Endothelial cell of umbilical vein (primary cell): ENCODE measurements at regions not wholly inside any gene's neighbourhood (a gene's known extent, or its start where the extent isn't known, plus 50 kb on each side); places are given as distances from the start of the nearest gene placed in this dataset.
"Not testable (repeated sequence)": the region's sequence is repeated elsewhere in the genome, so short reads cannot be mapped to it uniquely, and the experiment has no call there.

ENCODE experiments used
- BruUV-seq: library from RNA; stranded (reverse); fragments of 400-500 nt; replicated peaks from 2 replicates; lab custom pipeline; 2021; lab: Mats Ljungman, UMichigan
- CTCF ChIA-PET: fragments of 300-600, 350-600 bp; sonication (Branson Sonifier 250); formaldehyde crosslinking; loops from one replicate; lab custom pipeline; 2021; ENCODE audit warnings: antibody characterized with exemption, inconsistent platforms; lab: Charles Lee
- POLR2A ChIA-PET: fragments of 300-600, 350-600 bp; sonication (Branson Sonifier 250); formaldehyde crosslinking; loops from one replicate; lab custom pipeline; 2021; ENCODE audit warnings: antibody characterized with exemption, inconsistent platforms; lab: Charles Lee
- DNase-seq: peaks from one replicate; pipeline ENCODE4 v3.0.0-alpha.2; 2011; ENCODE audit warnings: low read depth, low spot score
- FAIRE-seq: peaks from 2 replicates; lab custom pipeline; 2011; peaks lifted over from hg19 to GRCh38; lab: Jason Lieb, UNC
- H2AFZ ChIP-seq: 2 replicates; pipeline ENCODE4 v1.6.0; 2012; ENCODE audit warnings: low read depth, low read length, control low read depth, inconsistent platforms
- H3K27ac ChIP-seq: 2 replicates; pipeline ENCODE4 v1.5.1; 2011; ENCODE audit warnings: low read depth, mild to moderate bottlenecking, control low read depth, low read length, moderate library complexity; ENCODE audit not compliant: insufficient read depth
- H3K27me3 ChIP-seq, 2 experiments: 2 replicates each; pipeline versions ENCODE4 v1.6.0 to v1.6.1; 2011; ENCODE audit warnings: low read length in 2 of 2, mixed read lengths in 1 of 2; ENCODE audit not compliant: control insufficient read depth in 2 of 2, insufficient read depth in 2 of 2
- H3K36me3 ChIP-seq, 2 experiments: 2 replicates in 1 of 2; 3 replicates in 1 of 2; pipeline ENCODE4 v1.5.1; 2011; ENCODE audit warnings: low read length in 2 of 2, mild to moderate bottlenecking in 1 of 2, moderate library complexity in 1 of 2; ENCODE audit not compliant: control insufficient read depth in 2 of 2, insufficient read depth in 2 of 2; ENCODE audit errors: extremely low read depth in 1 of 2
- H3K4me1 ChIP-seq: 3 replicates; pipeline ENCODE4 v1.5.1; 2011; ENCODE audit warnings: mild to moderate bottlenecking, low read length; ENCODE audit not compliant: control insufficient read depth, insufficient read depth; ENCODE audit errors: extremely low read depth
- H3K4me2 ChIP-seq: 2 replicates; pipeline ENCODE4 v1.6.1; 2011; ENCODE audit warnings: low read length, control low read depth, mixed read lengths; ENCODE audit not compliant: insufficient read depth
- H3K4me3 ChIP-seq, 3 experiments: fragments of 200-600 bp in 1 of 3; sonication (generic), shearing (Covaris generic) in 1 of 3; replicated peaks in 1 of 3; 2 replicates each; pipeline ENCODE4 v1.5.1; 2011 to 2016; ENCODE audit warnings: control low read depth in 3 of 3, low read length in 3 of 3, mild to moderate bottlenecking in 2 of 3, inconsistent platforms in 1 of 3, low read depth in 1 of 3, moderate library complexity in 1 of 3; ENCODE audit not compliant: insufficient read depth in 1 of 3
- H3K79me2 ChIP-seq: 2 replicates; pipeline ENCODE4 v1.6.0; 2012; ENCODE audit warnings: low read length, inconsistent platforms; ENCODE audit not compliant: control insufficient read depth, insufficient read depth
- H3K9ac ChIP-seq: replicated peaks from 2 replicates; pipeline ENCODE3; 2011; ENCODE audit warnings: low read length, control low read depth; ENCODE audit not compliant: insufficient read depth; ENCODE audit errors: extremely low read depth
- H3K9me1 ChIP-seq: replicated peaks from 3 replicates; pipeline ENCODE4 v1.6.0; 2011; ENCODE audit warnings: mild to moderate bottlenecking, low read length; ENCODE audit not compliant: control insufficient read depth, insufficient read depth; ENCODE audit errors: extremely low read depth
- H3K9me3 ChIP-seq: replicated peaks from 2 replicates; pipeline ENCODE4 v1.5.1; 2012; ENCODE audit warnings: low read length, inconsistent platforms; ENCODE audit not compliant: control insufficient read depth, insufficient read depth
- H4K20me1 ChIP-seq: replicated peaks from 2 replicates; pipeline ENCODE3; 2011; ENCODE audit warnings: mild to moderate bottlenecking, low read length; ENCODE audit not compliant: control insufficient read depth, insufficient read depth; ENCODE audit errors: extremely low read depth
- EZH2 ChIP-seq: IDR thresholded peaks from 2 replicates; pipeline ENCODE4 v1.6.1; 2012; ENCODE audit warnings: borderline replicate concordance, low read depth, mild to moderate bottlenecking, moderate library complexity, low read length, inconsistent platforms; ENCODE audit not compliant: severe bottlenecking
- FOS ChIP-seq: IDR thresholded peaks from 2 replicates; pipeline ENCODE4 v1.6.1; 2011; ENCODE audit warnings: mild to moderate bottlenecking, low read length, moderate library complexity, borderline replicate concordance; ENCODE audit not compliant: insufficient read depth
- GATA2 ChIP-seq: IDR thresholded peaks from 2 replicates; pipeline ENCODE4 v1.7.0; 2011; ENCODE audit warnings: low read depth, mild to moderate bottlenecking, moderate library complexity, mixed read lengths, low read length; ENCODE audit not compliant: insufficient read length, insufficient read depth
- JUN ChIP-seq: IDR thresholded peaks from 2 replicates; pipeline ENCODE4 v1.6.1; 2011; ENCODE audit warnings: borderline replicate concordance, low read depth; ENCODE audit not compliant: insufficient read length, insufficient read depth
- MYC ChIP-seq: IDR thresholded peaks from one replicate; pipeline ENCODE4 v1.6.1; 2011; ENCODE audit warnings: mild to moderate bottlenecking, low read depth, low read length
- POLR2A ChIP-seq: IDR thresholded peaks from 2 replicates; pipeline ENCODE4 v1.6.1; 2012; ENCODE audit warnings: low read depth, mild to moderate bottlenecking, control low read depth, low read length
- POLR2AphosphoS5 ChIP-seq: IDR thresholded peaks from 2 replicates; pipeline ENCODE4 v1.6.1; 2012; ENCODE audit warnings: low read depth, mild to moderate bottlenecking, control low read depth, low read length, moderate library complexity; ENCODE audit not compliant: insufficient read depth
- dilution Hi-C: fragments of 300-500 bp; cut with MboI; formaldehyde crosslinking; loops from one replicate; pipeline ENCODE4 v1.15.0; 2019; ENCODE audit warnings: low sequenced_read_pairs; ENCODE audit not compliant: extremely low pct_ligation_motif_present
- intact Hi-C: fragments of 100-400 bp; cut with micrococcal nuclease; formaldehyde crosslinking; loops from one replicate; pipeline ENCODE4 v1.10.0; 2022
- TF ChIP-seq, protein P1 (sequence below), 2 donors: IDR thresholded peaks; 1 replicate in 1 of 2; 2 replicates in 1 of 2; pipeline ENCODE4 v1.5.1; 2011; ENCODE audit warnings: low read length in 2 of 2, mild to moderate bottlenecking in 2 of 2, moderate library complexity in 2 of 2, control low read depth in 1 of 2, inconsistent platforms in 1 of 2, low read depth in 1 of 2; ENCODE audit not compliant: insufficient read depth in 1 of 2; ENCODE audit errors: extremely low read depth in 1 of 2
- TF ChIP-seq, protein P2 (sequence below): IDR thresholded peaks from 2 replicates; pipeline ENCODE4 v1.6.1; 2011; ENCODE audit not compliant: insufficient read depth, insufficient read length

DNA sequence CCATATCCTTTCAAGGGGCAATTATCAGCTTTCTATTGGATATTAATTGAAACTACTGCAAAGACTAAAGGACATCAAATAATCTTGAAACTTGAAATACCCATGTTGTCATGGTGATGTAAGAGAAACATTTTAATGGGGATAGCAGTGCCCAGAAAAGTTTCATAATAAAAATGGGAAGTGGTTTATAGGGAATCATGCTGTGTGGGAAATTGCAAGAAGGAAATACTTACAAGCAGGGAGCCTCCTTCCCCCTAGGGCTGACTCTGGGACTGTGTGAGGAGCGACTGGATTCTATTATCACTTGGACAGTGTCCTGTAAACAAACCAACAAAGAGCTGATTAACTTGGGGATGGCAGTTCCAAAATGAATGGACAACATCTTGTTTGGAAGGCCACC lies 1393.1 kb upstream of the GOT2 start:
- BruUV-seq, result no TSS peak
- ChIA-PET CTCF (no interaction called here), POLR2A (no interaction called here)
- Histone ChIP-seq H2AFZ (no peak overlapping the region), H3K79me2 (no peaks in the 10 kb centered on the region), H4K20me1 (no peaks in the 10 kb centered on the region), H3K4me2 (no peak overlapping the region), H3K4me1 (no peaks in the 10 kb centered on the region), H3K9me1 (no peaks in the 10 kb centered on the region), H3K4me3 (no peak overlapping the region), H3K27ac (no peak overlapping the region), H3K9ac (no peak overlapping the region), H3K9me3 (no peaks in the 10 kb centered on the region), H3K27me3 (no peaks in the 10 kb centered on the region), H3K36me3 (no peaks in the 10 kb centered on the region)
- dilution Hi-C loops, result no loop called here
- FAIRE-seq (no peak), DNase-seq (no peak)
- intact Hi-C loops, result no loop called here
- no peak for TF ChIP-seq POLR2AphosphoS5
- no peak for TF ChIP-seq MYC
- TF ChIP-seq EZH2, result no peak
- no peak for TF ChIP-seq JUN
- TF ChIP-seq POLR2A, result no peak
- TF ChIP-seq GATA2, result no peak
- TF ChIP-seq, protein P1, sequence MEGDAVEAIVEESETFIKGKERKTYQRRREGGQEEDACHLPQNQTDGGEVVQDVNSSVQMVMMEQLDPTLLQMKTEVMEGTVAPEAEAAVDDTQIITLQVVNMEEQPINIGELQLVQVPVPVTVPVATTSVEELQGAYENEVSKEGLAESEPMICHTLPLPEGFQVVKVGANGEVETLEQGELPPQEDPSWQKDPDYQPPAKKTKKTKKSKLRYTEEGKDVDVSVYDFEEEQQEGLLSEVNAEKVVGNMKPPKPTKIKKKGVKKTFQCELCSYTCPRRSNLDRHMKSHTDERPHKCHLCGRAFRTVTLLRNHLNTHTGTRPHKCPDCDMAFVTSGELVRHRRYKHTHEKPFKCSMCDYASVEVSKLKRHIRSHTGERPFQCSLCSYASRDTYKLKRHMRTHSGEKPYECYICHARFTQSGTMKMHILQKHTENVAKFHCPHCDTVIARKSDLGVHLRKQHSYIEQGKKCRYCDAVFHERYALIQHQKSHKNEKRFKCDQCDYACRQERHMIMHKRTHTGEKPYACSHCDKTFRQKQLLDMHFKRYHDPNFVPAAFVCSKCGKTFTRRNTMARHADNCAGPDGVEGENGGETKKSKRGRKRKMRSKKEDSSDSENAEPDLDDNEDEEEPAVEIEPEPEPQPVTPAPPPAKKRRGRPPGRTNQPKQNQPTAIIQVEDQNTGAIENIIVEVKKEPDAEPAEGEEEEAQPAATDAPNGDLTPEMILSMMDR (IDR thresholded peaks at IDR 0.05; ENCODE audit: extremely low read depth in 1 of 2, insufficient read depth in 1 of 2, low read depth in 1 of 2, low read length in 2 of 2), result no peak
- TF ChIP-seq, protein P2, sequence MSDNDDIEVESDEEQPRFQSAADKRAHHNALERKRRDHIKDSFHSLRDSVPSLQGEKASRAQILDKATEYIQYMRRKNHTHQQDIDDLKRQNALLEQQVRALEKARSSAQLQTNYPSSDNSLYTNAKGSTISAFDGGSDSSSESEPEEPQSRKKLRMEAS, result no peak
- TF ChIP-seq FOS, result no peak

DNA sequence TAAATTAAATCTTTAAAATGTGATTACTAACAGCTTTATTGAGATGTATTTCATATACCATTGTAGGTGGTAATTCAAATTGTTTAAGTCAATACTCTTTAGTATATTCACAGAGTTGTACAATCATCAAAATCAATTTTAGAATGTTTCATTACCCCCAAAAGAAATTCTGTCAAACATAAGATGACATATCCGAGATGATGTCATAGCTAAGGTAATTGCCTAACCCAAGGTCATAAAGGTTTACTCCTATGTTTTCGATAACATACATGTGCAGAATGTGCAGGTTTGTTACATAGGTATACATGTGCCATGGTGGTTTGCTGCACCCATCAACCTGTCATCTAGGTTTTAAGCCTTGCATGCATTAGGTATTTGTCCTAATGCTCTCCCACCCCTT lies 1392.0 kb upstream of the GOT2 start:
- H3K9ac ChIP-seq, H3K9me1 ChIP-seq, dilution Hi-C loops, H2AFZ ChIP-seq, H3K4me3 ChIP-seq, H3K36me3 ChIP-seq, DNase-seq, FAIRE-seq, H3K4me2 ChIP-seq, H3K9me3 ChIP-seq, BruUV-seq, H3K27ac ChIP-seq, H4K20me1 ChIP-seq, H3K79me2 ChIP-seq, intact Hi-C loops, POLR2A ChIA-PET, H3K27me3 ChIP-seq, CTCF ChIA-PET, H3K4me1 ChIP-seq: not testable (repeated sequence)
